ENCODE measurements at regions not wholly inside any gene's neighbourhood (a gene's known extent, or its start where the extent isn't known, plus 50 kb on each side); places are given as distances from the start of the nearest gene placed in this dataset.

- DNase-seq (ENCODE audit: low read depth, low spot score), result no peak
- no peak overlapping the region for H3K27ac ChIP-seq
These were observed 70.4 kb upstream of the BACH1 start for GRCh38 chr21:29228306-29228705.

GRCh38 chr21:29230551-29231261 lies 68.0 kb upstream of the BACH1 start:
- peak overlapping the region; percentile 79 for H3K27ac ChIP-seq
- no peak for DNase-seq (ENCODE audit: low read depth, low spot score)

GRCh38 chr21:29231756-29232529 lies 66.8 kb upstream of the BACH1 start:
- peak overlapping the region; percentile 79 for H3K27ac ChIP-seq
- no peak for DNase-seq (ENCODE audit: low read depth, low spot score)

- H3K27ac ChIP-seq, result peak overlapping the region; percentile 79
- no peak for DNase-seq (ENCODE audit: low read depth, low spot score)
These were observed 66.0 kb upstream of the BACH1 start for GRCh38 chr21:29232530-29233255.

- peak overlapping the region; percentile 79 for H3K27ac ChIP-seq
- DNase-seq (ENCODE audit: low read depth, low spot score), result no peak
These were observed 65.5 kb upstream of the BACH1 start for GRCh38 chr21:29233256-29233546.

- DNase-seq (ENCODE audit: low read depth, low spot score), result no peak
- peak overlapping the region; percentile 79 for H3K27ac ChIP-seq
These were observed 64.8 kb upstream of the BACH1 start for GRCh38 chr21:29233611-29234540.

GRCh38 chr21:29235714-29236197 lies 63.0 kb upstream of the BACH1 start:
- no peak overlapping the region for H3K27ac ChIP-seq
- DNase-seq (ENCODE audit: low read depth, low spot score), result no peak

GRCh38 chr21:29236201-29236600 lies 62.5 kb upstream of the BACH1 start:
- no peak for DNase-seq (ENCODE audit: low read depth, low spot score)
- no peak overlapping the region for H3K27ac ChIP-seq

GRCh38 chr21:29237110-29238052 lies 61.3 kb upstream of the BACH1 start:
- H3K27ac ChIP-seq, result peak overlapping the region; percentile 31

GRCh38 chr21:29238053-29238966 lies 60.4 kb upstream of the BACH1 start:
- H3K27ac ChIP-seq, result peak overlapping the region; percentile 31
- no peak for DNase-seq (ENCODE audit: low read depth, low spot score)

More at GRCh38 chr21:29237110-29238052, 61.3 kb upstream of the BACH1 start:
- DNase-seq (ENCODE audit: low read depth, low spot score), result no peak

- no peak for DNase-seq (ENCODE audit: low read depth, low spot score)
- no peak overlapping the region for H3K27ac ChIP-seq
These were observed 59.8 kb upstream of the BACH1 start for GRCh38 chr21:29238967-29239290.

- DNase-seq (ENCODE audit: low read depth, low spot score), result no peak
- H3K27ac ChIP-seq, result no peak overlapping the region
These were observed 58.6 kb upstream of the BACH1 start for GRCh38 chr21:29240136-29240535.

- DNase-seq (ENCODE audit: low read depth, low spot score), result no peak
- H3K27ac ChIP-seq, result no peak overlapping the region
These were observed 56.5 kb upstream of the BACH1 start for GRCh38 chr21:29242201-29242600.

GRCh38 chr21:29243188-29243587 lies 55.5 kb upstream of the BACH1 start:
- no peak overlapping the region for H3K27ac ChIP-seq

GRCh38 chr21:29245104-29245643 lies 53.5 kb upstream of the BACH1 start:
- DNase-seq (ENCODE audit: low read depth, low spot score), result no peak
- H3K27ac ChIP-seq, result no peak overlapping the region

More at GRCh38 chr21:29243188-29243587, 55.5 kb upstream of the BACH1 start:
- DNase-seq (ENCODE audit: low read depth, low spot score), result no peak

GRCh38 chr21:29245863-29246262 lies 52.9 kb upstream of the BACH1 start:
- no peak for DNase-seq (ENCODE audit: low read depth, low spot score)
- no peak overlapping the region for H3K27ac ChIP-seq

GRCh38 chr21:29246614-29247013 lies 52.1 kb upstream of the BACH1 start:
- H3K27ac ChIP-seq, result no peak overlapping the region
- no peak for DNase-seq (ENCODE audit: low read depth, low spot score)

- no peak for DNase-seq (ENCODE audit: low read depth, low spot score)
- H3K27ac ChIP-seq, result no peak overlapping the region
These were observed 50.6 kb upstream of the BACH1 start for GRCh38 chr21:29248124-29248523.

Data from epithelial cell of prostate (primary cell).